Prostate gland (tissue), 2 donors: ENCODE measurements at regions not wholly inside any gene's neighbourhood (a gene's known extent, or its start where the extent isn't known, plus 50 kb on each side); places are given as distances from the start of the nearest gene placed in this dataset.
"Not testable (repeated sequence)": the region's sequence is repeated elsewhere in the genome, so short reads cannot be mapped to it uniquely, and the experiment has no call there.

Experiments
- POLR2A ChIP-seq: fragments of 450-650 bp; IDR thresholded peaks from one replicate; pipeline ENCODE4 v1.6.1; 2016; ENCODE audit warnings: antibody characterized with exemption, mild to moderate bottlenecking
- TF ChIP-seq, protein P1 (sequence below), 4 experiments: fragments of 200-600 bp in 2 of 4; fragments of 450-650 bp in 2 of 4; sonication (generic) in 2 of 4; IDR thresholded peaks; 1 replicate in 3 of 4; 2 replicates in 1 of 4; pipeline ENCODE4 v1.5.1; 2016 to 2019; ENCODE audit warnings: antibody characterized with exemption in 4 of 4, mild to moderate bottlenecking in 2 of 4, moderate library complexity in 2 of 4

DNA sequence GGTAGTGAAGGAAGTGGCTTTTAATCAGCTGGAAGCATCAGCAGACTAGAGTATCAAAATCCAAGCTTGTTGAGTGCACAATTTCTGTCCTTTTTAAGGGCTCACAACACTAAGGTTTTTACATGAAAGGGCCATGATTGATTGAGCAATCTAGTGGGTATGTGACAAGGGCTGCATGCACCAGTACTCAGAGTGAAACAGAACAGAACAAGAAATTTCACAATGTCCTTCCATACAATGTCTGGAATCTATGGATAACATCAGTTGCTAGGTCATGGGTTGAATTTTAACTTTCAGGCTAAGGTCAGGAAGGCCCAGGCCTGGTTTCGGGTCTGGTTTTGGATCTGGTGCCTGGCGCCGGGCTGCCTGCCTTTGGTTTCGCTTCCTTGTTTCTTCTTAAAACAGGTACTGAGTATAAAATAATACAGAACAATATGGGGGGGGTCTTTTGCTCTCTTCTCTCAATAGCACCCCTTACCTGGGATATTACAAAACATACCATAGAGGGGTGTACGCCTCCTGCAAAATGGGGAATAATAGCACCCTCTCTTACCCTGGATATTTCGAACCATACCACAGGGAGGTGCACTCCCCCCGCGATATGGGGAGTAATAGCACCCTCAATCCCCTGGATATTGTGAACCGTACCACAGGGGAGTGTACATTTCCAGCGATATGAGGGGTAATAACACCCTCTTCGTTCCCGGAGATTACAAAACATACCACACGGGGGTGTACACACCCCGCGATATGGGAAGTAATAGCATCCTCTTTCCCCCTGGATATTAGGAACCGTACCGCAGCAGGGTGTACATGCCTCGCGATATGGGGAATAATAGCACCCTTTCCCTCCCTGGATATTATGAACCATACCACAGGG is 59.4 kb upstream of the CEACAM21 start:
- TF ChIP-seq, protein P1, sequence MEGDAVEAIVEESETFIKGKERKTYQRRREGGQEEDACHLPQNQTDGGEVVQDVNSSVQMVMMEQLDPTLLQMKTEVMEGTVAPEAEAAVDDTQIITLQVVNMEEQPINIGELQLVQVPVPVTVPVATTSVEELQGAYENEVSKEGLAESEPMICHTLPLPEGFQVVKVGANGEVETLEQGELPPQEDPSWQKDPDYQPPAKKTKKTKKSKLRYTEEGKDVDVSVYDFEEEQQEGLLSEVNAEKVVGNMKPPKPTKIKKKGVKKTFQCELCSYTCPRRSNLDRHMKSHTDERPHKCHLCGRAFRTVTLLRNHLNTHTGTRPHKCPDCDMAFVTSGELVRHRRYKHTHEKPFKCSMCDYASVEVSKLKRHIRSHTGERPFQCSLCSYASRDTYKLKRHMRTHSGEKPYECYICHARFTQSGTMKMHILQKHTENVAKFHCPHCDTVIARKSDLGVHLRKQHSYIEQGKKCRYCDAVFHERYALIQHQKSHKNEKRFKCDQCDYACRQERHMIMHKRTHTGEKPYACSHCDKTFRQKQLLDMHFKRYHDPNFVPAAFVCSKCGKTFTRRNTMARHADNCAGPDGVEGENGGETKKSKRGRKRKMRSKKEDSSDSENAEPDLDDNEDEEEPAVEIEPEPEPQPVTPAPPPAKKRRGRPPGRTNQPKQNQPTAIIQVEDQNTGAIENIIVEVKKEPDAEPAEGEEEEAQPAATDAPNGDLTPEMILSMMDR (IDR thresholded peaks at IDR 0.05), result peak in 1 of 4 experiments; percentile 24
- not testable (repeated sequence) for TF ChIP-seq POLR2A
